B cell (primary cell): ENCODE measurements at regions not wholly inside any gene's neighbourhood (a gene's known extent, or its start where the extent isn't known, plus 50 kb on each side); places are given as distances from the start of the nearest gene placed in this dataset.

Experiments used
- ATAC-seq: fragments of 200-7000 bp; cut with Tn5 transposase; one replicate; pipeline ENCODE4 v1.10.0; 2021; ENCODE audit warnings: low read depth, mild to moderate bottlenecking, moderate number of reproducible peaks, moderate library complexity
- CTCF ChIA-PET: fragments of 350-600 bp; sonication (Branson Sonifier 250); formaldehyde crosslinking; loops from one replicate; lab custom pipeline; 2021; ENCODE audit warnings: antibody characterized with exemption, inconsistent platforms; lab: Charles Lee
- POLR2A ChIA-PET: fragments of 350-600 bp; sonication (Branson Sonifier 250); formaldehyde crosslinking; loops from one replicate; lab custom pipeline; 2021; ENCODE audit warnings: antibody characterized with exemption; lab: Charles Lee
- DNase-seq: peaks from one replicate; pipeline ENCODE4 v3.0.0; 2013
- H2AFZ ChIP-seq: 2 replicates; pipeline ENCODE4 v1.6.1; 2012; ENCODE audit warnings: mild to moderate bottlenecking, low read depth, low read length; ENCODE audit not compliant: insufficient read depth, poor library complexity, severe bottlenecking
- H3K27ac ChIP-seq, 2 donors: 1 replicate in 1 of 2; 2 replicates in 1 of 2; pipeline ENCODE4 v1.5.1; 2012 to 2013; ENCODE audit warnings: low read length in 2 of 2, mild to moderate bottlenecking in 2 of 2, moderate library complexity in 1 of 2
- H3K27me3 ChIP-seq, 4 experiments: fragments of 200-600 bp in 1 of 4; sonication (generic) in 1 of 4; replicated peaks in 1 of 4; 1 replicate in 2 of 4; 2 replicates in 2 of 4; pipeline versions ENCODE4 v1.6.1 to v1.7.0; 2013 to 2016; ENCODE audit warnings: low read length in 3 of 4, mild to moderate bottlenecking in 2 of 4, mixed read lengths in 1 of 4, moderate library complexity in 1 of 4; ENCODE audit not compliant: insufficient read depth in 4 of 4, control insufficient read depth in 3 of 4; ENCODE audit errors: control extremely low read depth in 1 of 4
- H3K36me3 ChIP-seq, 2 experiments: replicated peaks in 1 of 2; 1 replicate in 1 of 2; 2 replicates in 1 of 2; pipeline versions ENCODE4 v1.6.1 to v1.7.1; 2013; ENCODE audit warnings: low read length in 1 of 2; ENCODE audit not compliant: insufficient read depth in 2 of 2, control insufficient read depth in 1 of 2; ENCODE audit errors: control extremely low read depth in 1 of 2, extremely low read depth in 1 of 2
- H3K4me1 ChIP-seq, 2 donors: fragments of 200-600 bp in 1 of 2; sonication (generic) in 1 of 2; 1 replicate in 1 of 2; 2 replicates in 1 of 2; pipeline versions ENCODE4 v1.5.1 to v1.6.1; 2013 to 2017; ENCODE audit warnings: low read length in 2 of 2; ENCODE audit not compliant: control insufficient read depth in 2 of 2, insufficient read depth in 2 of 2
- H3K4me2 ChIP-seq: replicated peaks from 2 replicates; pipeline ENCODE3; 2012; ENCODE audit warnings: mild to moderate bottlenecking, low read depth, low read length; ENCODE audit not compliant: poor library complexity, severe bottlenecking
- H3K4me3 ChIP-seq, 5 experiments: fragments of 200-600 bp in 1 of 5; sonication (generic) in 1 of 5; 1 replicate in 3 of 5; 2 replicates in 2 of 5; pipeline versions ENCODE4 v1.5.1 to v1.7.0; 2011 to 2016; ENCODE audit warnings: low read length in 4 of 5, mild to moderate bottlenecking in 4 of 5, low read depth in 2 of 5, control low read depth in 1 of 5, moderate library complexity in 1 of 5; ENCODE audit not compliant: insufficient read depth in 1 of 5; ENCODE audit errors: control extremely low read depth in 1 of 5, extremely low read depth in 1 of 5
- H3K79me2 ChIP-seq: fragments of 200-600 bp; sonication (generic); one replicate; pipeline ENCODE4 v1.6.0; 2016; ENCODE audit warnings: low read length; ENCODE audit not compliant: control insufficient read depth, insufficient read depth
- H3K9ac ChIP-seq: fragments of 200-600 bp; sonication (generic); 2 replicates; pipeline ENCODE4 v1.6.1; 2017; ENCODE audit warnings: mild to moderate bottlenecking, low read length, moderate library complexity
- H3K9me3 ChIP-seq, 3 donors: one replicate each; pipeline versions ENCODE4 v1.6.1 to v1.7.1; 2013; ENCODE audit warnings: low read length in 2 of 3; ENCODE audit not compliant: control insufficient read depth in 2 of 3, insufficient read depth in 1 of 3; ENCODE audit errors: control extremely low read depth in 1 of 3
- H4K20me1 ChIP-seq: 2 replicates; pipeline ENCODE4 v1.6.0; 2012; ENCODE audit warnings: mild to moderate bottlenecking, low read length; ENCODE audit not compliant: insufficient read depth, control insufficient read depth, poor library complexity, severe bottlenecking
- H3K27ac Mint-ChIP-seq: one replicate; pipeline ENCODE4 v1.8.0; 2021; ENCODE audit warnings: mixed read lengths
- H3K27me3 Mint-ChIP-seq: one replicate; pipeline ENCODE4 v1.8.0; 2021; ENCODE audit warnings: mixed read lengths
- H3K4me1 Mint-ChIP-seq: one replicate; pipeline ENCODE4 v1.8.0; 2021; ENCODE audit warnings: mixed read lengths
- H3K4me3 Mint-ChIP-seq: one replicate; pipeline ENCODE4 v1.8.0; 2021; ENCODE audit warnings: mixed read lengths
- H3K9me3 Mint-ChIP-seq: one replicate; pipeline ENCODE4 v1.8.0; 2022; ENCODE audit warnings: mixed read lengths; ENCODE audit not compliant: insufficient read depth
- CTCF ChIP-seq: fragments of 200-600 bp; IDR thresholded peaks from one replicate; pipeline ENCODE4 v1.8.0; 2022; ENCODE audit warnings: antibody characterized with exemption, mild to moderate bottlenecking
- EZH2 ChIP-seq: IDR thresholded peaks from 2 replicates; pipeline ENCODE4 v1.6.1; 2012; ENCODE audit warnings: borderline replicate concordance, low read depth, mild to moderate bottlenecking, moderate library complexity, low read length; ENCODE audit not compliant: insufficient read depth, poor library complexity, severe bottlenecking
- WGBS: methylation state at CpG from one replicate; pipeline ENCODE4 v1.1.5; 2013; ENCODE audit warnings: missing lambda C conversion rate; ENCODE audit not compliant: insufficient coverage; 5-methylcytosine and 5-hydroxymethylcytosine counted together
- intact Hi-C: fragments of 100-400 bp; cut with micrococcal nuclease; formaldehyde crosslinking; loops from one replicate; pipeline ENCODE4 v1.10.0; 2022

- no peak for ATAC-seq
- no peaks in the 10 kb centered on the region for H3K4me1 Mint-ChIP-seq
- H3K4me2 ChIP-seq = no peak overlapping the region
- no peak overlapping the region for H3K27ac ChIP-seq
- H3K4me1 ChIP-seq = no peaks in the 10 kb centered on the region
- H3K4me3 ChIP-seq = no peak overlapping the region
- H3K79me2 ChIP-seq = no peaks in the 10 kb centered on the region
- no peak for TF ChIP-seq CTCF
- TF ChIP-seq EZH2 = no peak
- H3K9ac ChIP-seq = no peak overlapping the region
- H2AFZ ChIP-seq = no peak overlapping the region
- WGBS = no CpG with 5 or more reads among the region's 1 CpG
- H3K9me3 Mint-ChIP-seq = no peaks in the 10 kb centered on the region
- no peaks in the 10 kb centered on the region for H3K27me3 ChIP-seq
- no peak for DNase-seq
- H3K4me3 Mint-ChIP-seq = no peak overlapping the region
- H3K27ac Mint-ChIP-seq = no peak overlapping the region
- CTCF ChIA-PET = no interaction called here
- H3K36me3 ChIP-seq = no peaks in the 10 kb centered on the region
- no peaks in the 10 kb centered on the region for H3K27me3 Mint-ChIP-seq
- no peaks in the 10 kb centered on the region for H3K9me3 ChIP-seq
- POLR2A ChIA-PET = no interaction called here
- intact Hi-C loops = no loop called here
- H4K20me1 ChIP-seq = no peaks in the 10 kb centered on the region
Observed at GRCh38 chr5:43875741-43876140, 272.8 kb downstream of the NNT start.

GRCh38 chr5:43874772-43875171 lies 271.8 kb downstream of the NNT start:
- Mint-ChIP-seq H3K4me3 (no peak overlapping the region), H3K9me3 (no peaks in the 10 kb centered on the region), H3K27ac (no peak overlapping the region), H3K4me1 (no peaks in the 10 kb centered on the region), H3K27me3 (no peaks in the 10 kb centered on the region)
- no peaks in the 10 kb centered on the region for H3K27me3 ChIP-seq
- intact Hi-C loops = no loop called here
- WGBS = 73% methylated on average over 2 of the region's 3 CpGs
- H3K4me2 ChIP-seq = no peak overlapping the region
- no peaks in the 10 kb centered on the region for H3K36me3 ChIP-seq
- no peaks in the 10 kb centered on the region for H3K4me1 ChIP-seq
- CTCF ChIA-PET = no interaction called here
- H3K79me2 ChIP-seq = no peaks in the 10 kb centered on the region
- H3K27ac ChIP-seq = no peak overlapping the region
- TF ChIP-seq CTCF = no peak
- TF ChIP-seq EZH2 = no peak
- ATAC-seq (no peak), DNase-seq (no peak)
- no peak overlapping the region for H3K9ac ChIP-seq
- H3K4me3 ChIP-seq = no peak overlapping the region
- H2AFZ ChIP-seq = no peak overlapping the region
- no peaks in the 10 kb centered on the region for H3K9me3 ChIP-seq
- POLR2A ChIA-PET = no interaction called here
- no peaks in the 10 kb centered on the region for H4K20me1 ChIP-seq
